ENCODE measurements at regions not wholly inside any gene's neighbourhood (a gene's known extent, or its start where the extent isn't known, plus 50 kb on each side); places are given as distances from the start of the nearest gene placed in this dataset.

DNA sequence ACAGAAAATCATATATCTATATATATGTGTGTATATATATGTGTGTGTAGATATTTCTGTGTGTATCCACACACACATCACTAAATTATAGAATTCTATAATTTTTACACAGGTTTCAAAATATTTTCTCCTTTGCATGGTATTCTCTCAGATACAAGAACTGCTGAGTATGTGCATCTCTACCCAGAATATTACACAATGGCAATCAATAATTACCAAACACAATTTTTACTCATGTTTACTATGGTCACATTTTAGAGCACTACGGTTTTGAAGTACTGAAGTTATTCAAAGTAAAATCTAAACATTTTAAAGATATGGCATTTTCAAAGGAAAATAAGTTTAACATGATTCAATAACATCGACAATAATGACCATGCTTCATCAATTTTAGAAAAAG is 258.5 kb downstream of the PAX3 start:
- H3K4me2 ChIP-seq (ENCODE audit: insufficient read depth, low read length) = no peak overlapping the region
- no peaks in the 10 kb centered on the region for H3K36me3 ChIP-seq (ENCODE audit: control insufficient read depth, insufficient read depth, low read length)
- ChIA-PET POLR2A (no interaction called here), CTCF (ENCODE audit: low intra/inter-chr PET ratio) (interaction anchor here (0.6 kb wide), 1 partner anchor 343 kb away, joined by 3 read pairs; no protein-coding TSS in a partner anchor)
- DNase-seq (ENCODE audit: extremely low read depth in 1 of 4, low spot score in 3 of 4) = no peak
- H3K27me3 ChIP-seq (ENCODE audit: control insufficient read depth in 2 of 2, insufficient read depth in 2 of 2, low read length in 2 of 2) = no peaks in the 10 kb centered on the region
- H3K4me3 ChIP-seq = no peak overlapping the region
- TF ChIP-seq, protein P1, sequence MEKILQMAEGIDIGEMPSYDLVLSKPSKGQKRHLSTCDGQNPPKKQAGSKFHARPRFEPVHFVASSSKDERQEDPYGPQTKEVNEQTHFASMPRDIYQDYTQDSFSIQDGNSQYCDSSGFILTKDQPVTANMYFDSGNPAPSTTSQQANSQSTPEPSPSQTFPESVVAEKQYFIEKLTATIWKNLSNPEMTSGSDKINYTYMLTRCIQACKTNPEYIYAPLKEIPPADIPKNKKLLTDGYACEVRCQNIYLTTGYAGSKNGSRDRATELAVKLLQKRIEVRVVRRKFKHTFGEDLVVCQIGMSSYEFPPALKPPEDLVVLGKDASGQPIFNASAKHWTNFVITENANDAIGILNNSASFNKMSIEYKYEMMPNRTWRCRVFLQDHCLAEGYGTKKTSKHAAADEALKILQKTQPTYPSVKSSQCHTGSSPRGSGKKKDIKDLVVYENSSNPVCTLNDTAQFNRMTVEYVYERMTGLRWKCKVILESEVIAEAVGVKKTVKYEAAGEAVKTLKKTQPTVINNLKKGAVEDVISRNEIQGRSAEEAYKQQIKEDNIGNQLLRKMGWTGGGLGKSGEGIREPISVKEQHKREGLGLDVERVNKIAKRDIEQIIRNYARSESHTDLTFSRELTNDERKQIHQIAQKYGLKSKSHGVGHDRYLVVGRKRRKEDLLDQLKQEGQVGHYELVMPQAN (IDR thresholded peaks at IDR 0.05; ENCODE audit: borderline replicate concordance) = no peak
- no peak for TF ChIP-seq ZNF444 (CRISPR knock-in tag; IDR thresholded peaks at IDR 0.05)
- no peak for TF ChIP-seq HDAC1 (IDR thresholded peaks at IDR 0.05)
- TF ChIP-seq, protein P2, sequence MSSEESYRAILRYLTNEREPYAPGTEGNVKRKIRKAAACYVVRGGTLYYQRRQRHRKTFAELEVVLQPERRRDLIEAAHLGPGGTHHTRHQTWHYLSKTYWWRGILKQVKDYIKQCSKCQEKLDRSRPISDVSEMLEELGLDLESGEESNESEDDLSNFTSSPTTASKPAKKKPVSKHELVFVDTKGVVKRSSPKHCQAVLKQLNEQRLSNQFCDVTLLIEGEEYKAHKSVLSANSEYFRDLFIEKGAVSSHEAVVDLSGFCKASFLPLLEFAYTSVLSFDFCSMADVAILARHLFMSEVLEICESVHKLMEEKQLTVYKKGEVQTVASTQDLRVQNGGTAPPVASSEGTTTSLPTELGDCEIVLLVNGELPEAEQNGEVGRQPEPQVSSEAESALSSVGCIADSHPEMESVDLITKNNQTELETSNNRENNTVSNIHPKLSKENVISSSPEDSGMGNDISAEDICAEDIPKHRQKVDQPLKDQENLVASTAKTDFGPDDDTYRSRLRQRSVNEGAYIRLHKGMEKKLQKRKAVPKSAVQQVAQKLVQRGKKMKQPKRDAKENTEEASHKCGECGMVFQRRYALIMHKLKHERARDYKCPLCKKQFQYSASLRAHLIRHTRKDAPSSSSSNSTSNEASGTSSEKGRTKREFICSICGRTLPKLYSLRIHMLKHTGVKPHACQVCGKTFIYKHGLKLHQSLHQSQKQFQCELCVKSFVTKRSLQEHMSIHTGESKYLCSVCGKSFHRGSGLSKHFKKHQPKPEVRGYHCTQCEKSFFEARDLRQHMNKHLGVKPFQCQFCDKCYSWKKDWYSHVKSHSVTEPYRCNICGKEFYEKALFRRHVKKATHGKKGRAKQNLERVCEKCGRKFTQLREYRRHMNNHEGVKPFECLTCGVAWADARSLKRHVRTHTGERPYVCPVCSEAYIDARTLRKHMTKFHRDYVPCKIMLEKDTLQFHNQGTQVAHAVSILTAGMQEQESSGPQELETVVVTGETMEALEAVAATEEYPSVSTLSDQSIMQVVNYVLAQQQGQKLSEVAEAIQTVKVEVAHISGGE (CRISPR knock-in tag; IDR thresholded peaks at IDR 0.05) = no peak
- no peak for TF ChIP-seq HDAC6 (IDR thresholded peaks at IDR 0.05; ENCODE audit: low read depth, low read length)
- TF ChIP-seq HSF4 (CRISPR knock-in tag; IDR thresholded peaks at IDR 0.05; ENCODE audit: borderline replicate concordance) = no peak
- no peak for TF ChIP-seq ZNF143 (CRISPR knock-in tag; IDR thresholded peaks at IDR 0.05)
- no peak for TF ChIP-seq ZC3H11A (IDR thresholded peaks at IDR 0.05; ENCODE audit: low read depth, low read length)
- TF ChIP-seq CBFA2T2 (conservative IDR thresholded peaks at IDR 0.05) = no peak
- TF ChIP-seq TCF7L2 (IDR thresholded peaks at IDR 0.05; ENCODE audit: low read depth, low read length) = no peak
- TF ChIP-seq ZKSCAN3 (CRISPR knock-in tag; IDR thresholded peaks at IDR 0.05) = no peak
- no peak for TF ChIP-seq RHOXF2B (CRISPR knock-in tag; conservative IDR thresholded peaks at IDR 0.05)
- no peak for TF ChIP-seq ZNF347 (CRISPR knock-in tag; IDR thresholded peaks at IDR 0.05; ENCODE audit: low read depth)
- TF ChIP-seq ZFP1 (CRISPR knock-in tag; IDR thresholded peaks at IDR 0.05) = no peak
- no peaks in the 10 kb centered on the region for H3K9me3 ChIP-seq (replicated peaks; ENCODE audit: control insufficient read depth, insufficient read depth, low read depth, low read length)
- H3K79me2 ChIP-seq (ENCODE audit: control insufficient read depth, insufficient read depth, low read length) = no peaks in the 10 kb centered on the region
- FAIRE-seq = no peak
- 0% methylated on average over 2 of the region's 2 CpGs for WGBS (ENCODE audit: insufficient coverage, low coverage, missing lambda C conversion rate)
- H3K9ac ChIP-seq (ENCODE audit: insufficient read depth in 1 of 2, low read depth in 2 of 2, low read length in 2 of 2) = no peak overlapping the region
- H3K9me1 ChIP-seq (ENCODE audit: control insufficient read depth, insufficient read depth, low read length) = no peaks in the 10 kb centered on the region
- H2AFZ ChIP-seq (ENCODE audit: low read depth, low read length) = no peak overlapping the region
- in situ Hi-C loops (cut with MboI) (no loop called here), intact Hi-C loops (cut with micrococcal nuclease) (loop anchor here (5.0 kb wide), 1 partner anchor 507 kb away; no protein-coding TSS in a partner anchor)
- no peak for ATAC-seq
- no peaks in the 10 kb centered on the region for H3K4me1 ChIP-seq (replicated peaks in 1 of 2; ENCODE audit: control insufficient read depth in 2 of 2, insufficient read depth in 2 of 2, low read length in 2 of 2)
- no TSS peak for BruUV-seq (replicated peaks)
- no peak overlapping the region for H3K27ac ChIP-seq (ENCODE audit: extremely low read depth, low read depth, low read length)
- H4K20me1 ChIP-seq (replicated peaks; ENCODE audit: control insufficient read depth, insufficient read depth, low read length) = no peaks in the 10 kb centered on the region

Measured in K562 (cell line).